ENCODE measurements at regions not wholly inside any gene's neighbourhood (a gene's known extent, or its start where the extent isn't known, plus 50 kb on each side); places are given as distances from the start of the nearest gene placed in this dataset.

GRCh38 chr10:121091961-121092719 lies 241.0 kb downstream of the WDR11 start:
- no peak overlapping the region for H3K27ac ChIP-seq (ENCODE audit: low read length)
- no peak overlapping the region for H2AFZ ChIP-seq (ENCODE audit: low read depth, low read length)
- H3K36me3 ChIP-seq (ENCODE audit: insufficient read depth, low read length) = no peaks in the 10 kb centered on the region
- H3K4me2 ChIP-seq (ENCODE audit: low read length) = no peak overlapping the region
- no peaks in the 10 kb centered on the region for H3K27me3 ChIP-seq (ENCODE audit: insufficient read depth, low read depth, low read length)
- H3K79me2 ChIP-seq (replicated peaks; ENCODE audit: insufficient read depth, low read length) = no peaks in the 10 kb centered on the region
- no peaks in the 10 kb centered on the region for H3K9me2 ChIP-seq (ENCODE audit: insufficient read depth, low read length)
- H3K4me3 ChIP-seq (ENCODE audit: low read length) = no peak overlapping the region
- H3K9me3 ChIP-seq (ENCODE audit: low read length) = no peaks in the 10 kb centered on the region
- no peak for TF ChIP-seq MXI1 (conservative IDR thresholded peaks at IDR 0.05; ENCODE audit: poor library complexity, severe bottlenecking)
- no peaks in the 10 kb centered on the region for H3F3A ChIP-seq (ENCODE audit: insufficient read depth, low read length, poor library complexity, severe bottlenecking)
- H4K20me1 ChIP-seq (ENCODE audit: insufficient read depth) = no peaks in the 10 kb centered on the region
- H3K9ac ChIP-seq (ENCODE audit: low read length) = no peak overlapping the region

GRCh38 chr10:121092720-121093095 lies 241.5 kb downstream of the WDR11 start:
- H3K79me2 ChIP-seq (replicated peaks; ENCODE audit: insufficient read depth, low read length) = no peaks in the 10 kb centered on the region
- no peak overlapping the region for H3K9ac ChIP-seq (ENCODE audit: low read length)
- no peak overlapping the region for H3K4me3 ChIP-seq (ENCODE audit: low read length)
- no peak for TF ChIP-seq RAD21 (conservative IDR thresholded peaks at IDR 0.05)
- no peak for TF ChIP-seq MXI1 (conservative IDR thresholded peaks at IDR 0.05; ENCODE audit: poor library complexity, severe bottlenecking)
- TF ChIP-seq POLR2AphosphoS5 (IDR thresholded peaks at IDR 0.05) = no peak
- no peak for TF ChIP-seq TAF1 (IDR thresholded peaks at IDR 0.05; ENCODE audit: low read depth)
- no peak for TF ChIP-seq CTCF (IDR thresholded peaks at IDR 0.05; ENCODE audit: poor library complexity, severe bottlenecking)
- TF ChIP-seq REST (IDR thresholded peaks at IDR 0.05; ENCODE audit: borderline replicate concordance) = no peak
- no peak for TF ChIP-seq EZH2 (IDR thresholded peaks at IDR 0.05; ENCODE audit: borderline replicate concordance, insufficient read depth, low read length, poor library complexity, severe bottlenecking)
- no peak for TF ChIP-seq EP300 (conservative IDR thresholded peaks at IDR 0.05; ENCODE audit: poor library complexity, severe bottlenecking)
- no peak for TF ChIP-seq SMC3 (conservative IDR thresholded peaks at IDR 0.05; ENCODE audit: poor library complexity)
- H4K20me1 ChIP-seq (ENCODE audit: insufficient read depth) = no peaks in the 10 kb centered on the region
- no peaks in the 10 kb centered on the region for H3K9me2 ChIP-seq (ENCODE audit: insufficient read depth, low read length)
- no peaks in the 10 kb centered on the region for H3K9me3 ChIP-seq (ENCODE audit: low read length)
- no peak overlapping the region for H2AFZ ChIP-seq (ENCODE audit: low read depth, low read length)
- H3K27me3 ChIP-seq (ENCODE audit: insufficient read depth, low read depth, low read length) = no peaks in the 10 kb centered on the region
- H3K36me3 ChIP-seq (ENCODE audit: insufficient read depth, low read length) = no peaks in the 10 kb centered on the region
- H3K27ac ChIP-seq (ENCODE audit: low read length) = no peak overlapping the region
- no peaks in the 10 kb centered on the region for H3F3A ChIP-seq (ENCODE audit: insufficient read depth, low read length, poor library complexity, severe bottlenecking)
- no peak overlapping the region for H3K4me2 ChIP-seq (ENCODE audit: low read length)
